Activated naive CD8-positive, alpha-beta T cell (primary cell): ENCODE measurements at regions not wholly inside any gene's neighbourhood (a gene's known extent, or its start where the extent isn't known, plus 50 kb on each side); places are given as distances from the start of the nearest gene placed in this dataset.

Experiments
- H3K27ac Mint-ChIP-seq: one replicate; pipeline ENCODE4 v1.8.0; 2021; ENCODE audit warnings: mixed read lengths
- H3K27me3 Mint-ChIP-seq: one replicate; pipeline ENCODE4 v1.8.0; 2021; ENCODE audit warnings: mixed read lengths
- H3K36me3 Mint-ChIP-seq: one replicate; pipeline ENCODE4 v1.8.0; 2021; ENCODE audit warnings: mixed read lengths
- H3K4me1 Mint-ChIP-seq: one replicate; pipeline ENCODE4 v1.8.0; 2021; ENCODE audit warnings: low read depth, mixed read lengths
- H3K4me3 Mint-ChIP-seq: one replicate; pipeline ENCODE4 v1.8.0; 2021; ENCODE audit warnings: mild to moderate bottlenecking, mixed read lengths
- H3K9me3 Mint-ChIP-seq: one replicate; pipeline ENCODE4 v1.8.0; 2021; ENCODE audit warnings: low read depth, mixed read lengths

- Mint-ChIP-seq H3K27ac (no peak overlapping the region), H3K4me3 (no peak overlapping the region), H3K27me3 (no peaks in the 10 kb centered on the region), H3K36me3 (peaks cover 2% of the 10 kb centered on the region), H3K9me3 (no peaks in the 10 kb centered on the region), H3K4me1 (peaks cover 36% of the 10 kb centered on the region)
Measured at GRCh38 chrX:20355187-20355586, 88.5 kb upstream of the RPS6KA3 start.

GRCh38 chrX:20354505-20354904 lies 87.8 kb upstream of the RPS6KA3 start:
- Mint-ChIP-seq H3K36me3 (peaks cover 2% of the 10 kb centered on the region), H3K27me3 (no peaks in the 10 kb centered on the region), H3K9me3 (no peaks in the 10 kb centered on the region), H3K4me1 (peaks cover 36% of the 10 kb centered on the region), H3K4me3 (no peak overlapping the region), H3K27ac (peak overlapping the region; percentile 41)

- no peaks in the 10 kb centered on the region for H3K9me3 Mint-ChIP-seq
- H3K36me3 Mint-ChIP-seq = peaks cover 2% of the 10 kb centered on the region
- no peak overlapping the region for H3K27ac Mint-ChIP-seq
- no peaks in the 10 kb centered on the region for H3K27me3 Mint-ChIP-seq
- no peak overlapping the region for H3K4me3 Mint-ChIP-seq
- H3K4me1 Mint-ChIP-seq = peaks cover 36% of the 10 kb centered on the region
Measured at GRCh38 chrX:20352935-20353336, 86.2 kb upstream of the RPS6KA3 start.

- Mint-ChIP-seq H3K36me3 (peaks cover 2% of the 10 kb centered on the region), H3K27ac (no peak overlapping the region), H3K4me3 (no peak overlapping the region), H3K4me1 (peaks cover 36% of the 10 kb centered on the region), H3K27me3 (no peaks in the 10 kb centered on the region), H3K9me3 (no peaks in the 10 kb centered on the region)
Measured at GRCh38 chrX:20352504-20352903, 85.8 kb upstream of the RPS6KA3 start.

- Mint-ChIP-seq H3K27ac (no peak overlapping the region), H3K36me3 (peaks cover 2% of the 10 kb centered on the region), H3K4me3 (no peak overlapping the region), H3K27me3 (no peaks in the 10 kb centered on the region), H3K9me3 (no peaks in the 10 kb centered on the region), H3K4me1 (peaks cover 32% of the 10 kb centered on the region)
Measured at GRCh38 chrX:20350596-20350995, 83.9 kb upstream of the RPS6KA3 start.

- Mint-ChIP-seq H3K36me3 (peaks cover 2% of the 10 kb centered on the region), H3K27me3 (no peaks in the 10 kb centered on the region), H3K4me1 (peaks cover 9% of the 10 kb centered on the region), H3K27ac (no peak overlapping the region), H3K4me3 (no peak overlapping the region), H3K9me3 (no peaks in the 10 kb centered on the region)
Measured at GRCh38 chrX:20348139-20348538, 81.4 kb upstream of the RPS6KA3 start.

GRCh38 chrX:20347481-20347880 lies 80.8 kb upstream of the RPS6KA3 start:
- Mint-ChIP-seq H3K4me1 (peaks cover 4% of the 10 kb centered on the region), H3K9me3 (no peaks in the 10 kb centered on the region), H3K4me3 (no peak overlapping the region), H3K27ac (no peak overlapping the region), H3K27me3 (no peaks in the 10 kb centered on the region), H3K36me3 (peaks cover under 1% of the 10 kb centered on the region)

- Mint-ChIP-seq H3K36me3 (no peaks in the 10 kb centered on the region), H3K27ac (no peak overlapping the region), H3K4me1 (peaks cover 10% of the 10 kb centered on the region), H3K4me3 (no peak overlapping the region), H3K9me3 (no peaks in the 10 kb centered on the region), H3K27me3 (no peaks in the 10 kb centered on the region)
Measured at GRCh38 chrX:20333672-20334071, 67.0 kb upstream of the RPS6KA3 start.

GRCh38 chrX:20330545-20330944 lies 63.8 kb upstream of the RPS6KA3 start:
- no peaks in the 10 kb centered on the region for H3K36me3 Mint-ChIP-seq
- peaks cover 10% of the 10 kb centered on the region for H3K4me1 Mint-ChIP-seq
- no peaks in the 10 kb centered on the region for H3K27me3 Mint-ChIP-seq
- no peak overlapping the region for H3K27ac Mint-ChIP-seq
- H3K4me3 Mint-ChIP-seq = no peak overlapping the region
- H3K9me3 Mint-ChIP-seq = no peaks in the 10 kb centered on the region

GRCh38 chrX:20329435-20329834 lies 62.7 kb upstream of the RPS6KA3 start:
- no peaks in the 10 kb centered on the region for H3K9me3 Mint-ChIP-seq
- no peaks in the 10 kb centered on the region for H3K27me3 Mint-ChIP-seq
- peaks cover 7% of the 10 kb centered on the region for H3K4me1 Mint-ChIP-seq
- no peaks in the 10 kb centered on the region for H3K36me3 Mint-ChIP-seq
- no peak overlapping the region for H3K27ac Mint-ChIP-seq
- no peak overlapping the region for H3K4me3 Mint-ChIP-seq

GRCh38 chrX:20325786-20326388 lies 59.2 kb upstream of the RPS6KA3 start:
- no peak overlapping the region for H3K27ac Mint-ChIP-seq
- no peaks in the 10 kb centered on the region for H3K27me3 Mint-ChIP-seq
- no peak overlapping the region for H3K4me3 Mint-ChIP-seq
- peaks cover 17% of the 10 kb centered on the region for H3K4me1 Mint-ChIP-seq
- no peaks in the 10 kb centered on the region for H3K36me3 Mint-ChIP-seq
- no peaks in the 10 kb centered on the region for H3K9me3 Mint-ChIP-seq

- H3K36me3 Mint-ChIP-seq = no peaks in the 10 kb centered on the region
- no peak overlapping the region for H3K27ac Mint-ChIP-seq
Measured at GRCh38 chrX:20322887-20323286, 56.2 kb upstream of the RPS6KA3 start.

GRCh38 chrX:20320461-20321159 lies 53.9 kb upstream of the RPS6KA3 start:
- Mint-ChIP-seq H3K27ac (peak overlapping the region; percentile 54), H3K4me3 (peak overlapping the region; percentile 76), H3K9me3 (no peaks in the 10 kb centered on the region), H3K36me3 (no peaks in the 10 kb centered on the region), H3K27me3 (no peaks in the 10 kb centered on the region), H3K4me1 (peaks cover 37% of the 10 kb centered on the region)

More at GRCh38 chrX:20322887-20323286, 56.2 kb upstream of the RPS6KA3 start:
- H3K27me3 Mint-ChIP-seq = no peaks in the 10 kb centered on the region
- no peak overlapping the region for H3K4me3 Mint-ChIP-seq
- H3K4me1 Mint-ChIP-seq = peaks cover 31% of the 10 kb centered on the region
- H3K9me3 Mint-ChIP-seq = no peaks in the 10 kb centered on the region

- Mint-ChIP-seq H3K4me1 (peaks cover 45% of the 10 kb centered on the region), H3K27ac (no peak overlapping the region), H3K4me3 (no peak overlapping the region), H3K9me3 (no peaks in the 10 kb centered on the region), H3K36me3 (no peaks in the 10 kb centered on the region), H3K27me3 (no peaks in the 10 kb centered on the region)
Measured at GRCh38 chrX:20319054-20319453, 52.3 kb upstream of the RPS6KA3 start.

GRCh38 chrX:20317873-20318272 lies 51.2 kb upstream of the RPS6KA3 start:
- no peaks in the 10 kb centered on the region for H3K36me3 Mint-ChIP-seq
- H3K4me3 Mint-ChIP-seq = no peak overlapping the region
- peaks cover 48% of the 10 kb centered on the region for H3K4me1 Mint-ChIP-seq
- no peak overlapping the region for H3K27ac Mint-ChIP-seq
- H3K9me3 Mint-ChIP-seq = no peaks in the 10 kb centered on the region
- H3K27me3 Mint-ChIP-seq = no peaks in the 10 kb centered on the region
